Adrenal gland (tissue), 9 donors: ENCODE measurements at regions not wholly inside any gene's neighbourhood (a gene's known extent, or its start where the extent isn't known, plus 50 kb on each side); places are given as distances from the start of the nearest gene placed in this dataset.

Experiments
- DNase-seq, 7 donors: peaks; one replicate each; pipeline ENCODE4 v3.0.0-alpha.2; 2019 to 2020
- H3K27ac ChIP-seq, 5 donors: fragments of 200-600 bp; sonication (generic) in 4 of 5; 1 replicate in 3 of 5; 2 replicates in 2 of 5; pipeline versions ENCODE4 v1.5.1 to v1.8.0; 2016 to 2020; ENCODE audit warnings: mild to moderate bottlenecking in 1 of 5
- H3K27me3 ChIP-seq: fragments of 200-600 bp; 2 replicates; pipeline ENCODE4 v1.8.0; 2021
- H3K36me3 ChIP-seq, 2 donors: fragments of 200-600 bp; replicated peaks in 1 of 2; 1 replicate in 1 of 2; 2 replicates in 1 of 2; pipeline versions ENCODE4 v1.5.1 to v1.8.0; 2018 to 2022
- H3K4me1 ChIP-seq, 2 donors: fragments of 200-600 bp; replicated peaks in 1 of 2; 1 replicate in 1 of 2; 2 replicates in 1 of 2; pipeline versions ENCODE4 v1.5.1 to v1.8.0; 2018 to 2021
- H3K4me3 ChIP-seq, 4 donors: fragments of 200-600 bp; sonication (generic) in 3 of 4; one replicate each; pipeline ENCODE4 v1.5.1; 2016 to 2018
- H3K9me3 ChIP-seq, 3 donors: fragments of 200-600 bp; sonication (generic) in 1 of 3; replicated peaks in 1 of 3; 1 replicate in 2 of 3; 2 replicates in 1 of 3; pipeline versions ENCODE4 v1.5.1 to v1.8.0; 2016 to 2021
- CTCF ChIP-seq, 6 experiments: fragments of 450-650 bp in 4 of 6; fragments of 200-600 bp in 2 of 6; sonication (generic) in 1 of 6; IDR thresholded peaks; 1 replicate in 5 of 6; 2 replicates in 1 of 6; pipeline versions ENCODE4 v1.5.1 to v1.8.0; 2016 to 2021; ENCODE audit warnings: antibody characterized with exemption in 6 of 6, mild to moderate bottlenecking in 2 of 6, moderate library complexity in 1 of 6
- POLR2A ChIP-seq, 2 donors: fragments of 450-650 bp; IDR thresholded peaks; one replicate each; pipeline ENCODE4 v1.6.1; 2017; ENCODE audit warnings: antibody characterized with exemption in 2 of 2, mild to moderate bottlenecking in 2 of 2, moderate library complexity in 1 of 2
- WGBS, 4 donors: extraction: QIAGEN DNeasy Blood & Tissue Kit in 2 of 4; methylation state at CpG; one replicate each; pipeline versions ENCODE4 v1.1.5 to v1.1.7; 2013 to 2017; 5-methylcytosine and 5-hydroxymethylcytosine counted together
- intact Hi-C, 2 donors: fragments of 100-400 bp; cut with DNase I; formaldehyde crosslinking; loops; one replicate each; pipeline versions ENCODE4 v1.14.1 to v1.15.0; 2022 to 2023
- donor health status: healthy with polysubstance abuse.
- donor health status: Bipolar disorder and iron deficiency.
- donor health status: DM: yes; HTN: yes; CAD: no.
- donor health status: DM: no; HTN: no; CAD: no.
- donor health status: DM: no; HTN: no; CAD: no.

- no peaks in the 10 kb centered on the region for H3K4me1 ChIP-seq
- no peak for TF ChIP-seq POLR2A (IDR thresholded peaks at IDR 0.05)
- TF ChIP-seq CTCF (IDR thresholded peaks at IDR 0.05), result no peak
- H3K36me3 ChIP-seq, result no peaks in the 10 kb centered on the region
- no peak overlapping the region for H3K27ac ChIP-seq
- WGBS, 4 donors, result 79 to 81% (median 79%) methylated on average over 3 of the region's 3 CpGs
- no peaks in the 10 kb centered on the region for H3K27me3 ChIP-seq
- H3K9me3 ChIP-seq, result no peaks in the 10 kb centered on the region
- intact Hi-C loops, result no loop called here
- H3K4me3 ChIP-seq, result no peak overlapping the region
- DNase-seq, result no peak
These were observed 251.2 kb downstream of the FAT3 start for GRCh38 chr11:92475819-92476218.

- no peaks in the 10 kb centered on the region for H3K36me3 ChIP-seq
- intact Hi-C loops, result no loop called here
- H3K4me3 ChIP-seq, result no peak overlapping the region
- TF ChIP-seq CTCF (IDR thresholded peaks at IDR 0.05) (no peak), POLR2A (IDR thresholded peaks at IDR 0.05) (no peak)
- H3K27me3 ChIP-seq, result no peaks in the 10 kb centered on the region
- H3K9me3 ChIP-seq, result no peaks in the 10 kb centered on the region
- H3K4me1 ChIP-seq, result no peaks in the 10 kb centered on the region
- 42 to 84% (median 68%) methylated on average over 3 of the region's 3 CpGs for WGBS, 4 donors
- DNase-seq, result no peak
- no peak overlapping the region for H3K27ac ChIP-seq
These were observed 253.1 kb downstream of the FAT3 start for GRCh38 chr11:92477686-92478085.

- Histone ChIP-seq H3K9me3 (no peaks in the 10 kb centered on the region), H3K4me1 (no peaks in the 10 kb centered on the region), H3K36me3 (no peaks in the 10 kb centered on the region), H3K27ac (no peak overlapping the region), H3K4me3 (no peak overlapping the region), H3K27me3 (no peaks in the 10 kb centered on the region)
- TF ChIP-seq CTCF (IDR thresholded peaks at IDR 0.05) (no peak), POLR2A (IDR thresholded peaks at IDR 0.05) (no peak)
- WGBS, 4 donors, result 64 to 87% (median 77%) methylated on average over 1 of the region's 1 CpG
- intact Hi-C loops, result no loop called here
- no peak for DNase-seq
These were observed 255.9 kb downstream of the FAT3 start for GRCh38 chr11:92480499-92480898.

- H3K4me1 ChIP-seq, result no peaks in the 10 kb centered on the region
- 64 to 79% (median 75%) methylated on average over 7 of the region's 7 CpGs for WGBS, 4 donors
- H3K27ac ChIP-seq, result no peak overlapping the region
- H3K36me3 ChIP-seq, result no peaks in the 10 kb centered on the region
- no peaks in the 10 kb centered on the region for H3K27me3 ChIP-seq
- DNase-seq, result no peak
- no peaks in the 10 kb centered on the region for H3K9me3 ChIP-seq
- intact Hi-C loops, result no loop called here
- TF ChIP-seq POLR2A (IDR thresholded peaks at IDR 0.05) (no peak), CTCF (IDR thresholded peaks at IDR 0.05) (no peak)
- no peak overlapping the region for H3K4me3 ChIP-seq
These were observed 258.0 kb downstream of the FAT3 start for GRCh38 chr11:92482492-92483060.
